ENCODE measurements at regions not wholly inside any gene's neighbourhood (a gene's known extent, or its start where the extent isn't known, plus 50 kb on each side); places are given as distances from the start of the nearest gene placed in this dataset.

- Histone ChIP-seq H3K23ac (ENCODE audit: insufficient read length) (no peak overlapping the region), H3K9me3 (ENCODE audit: insufficient read depth in 2 of 2, low read depth in 1 of 2, low read length in 1 of 2) (peaks cover 5 to 15% of the 10 kb centered on the region in 2 experiments; a peak in 2 of 4 replicates), H3K18ac (ENCODE audit: extremely low read depth, low read length) (no peak overlapping the region), H4K8ac (ENCODE audit: extremely low read depth, insufficient read depth, low read length) (no peak overlapping the region), H3K27me3 (replicated peaks in 1 of 4; ENCODE audit: control insufficient read depth in 3 of 4, extremely low read depth in 1 of 4, insufficient read depth in 3 of 4, low read length in 3 of 4) (no peaks in the 10 kb centered on the region), H4K91ac (replicated peaks; ENCODE audit: insufficient read length, low read length) (no peak overlapping the region), H3K79me1 (ENCODE audit: low read depth, low read length) (no peaks in the 10 kb centered on the region), H2BK12ac (ENCODE audit: low read depth, low read length) (no peak overlapping the region), H3K56ac (replicated peaks; ENCODE audit: insufficient read length, low read depth, low read length) (no peak overlapping the region), H3K14ac (ENCODE audit: insufficient read length) (no peak overlapping the region), H2AFZ (ENCODE audit: low read length) (no peak overlapping the region), H3K4ac (replicated peaks; ENCODE audit: insufficient read length, low read depth, low read length) (no peak overlapping the region), H4K5ac (ENCODE audit: insufficient read length, low read depth, low read length) (no peak overlapping the region), H3K4me1 (replicated peaks in 1 of 4; ENCODE audit: control insufficient read depth in 3 of 4, insufficient read depth in 4 of 4, low read length in 3 of 4) (no peaks in the 10 kb centered on the region), H3K4me3 (ENCODE audit: extremely low read depth in 1 of 4, insufficient read depth in 2 of 4, low read depth in 3 of 4, low read length in 4 of 4) (no peak overlapping the region), H3K4me2 (ENCODE audit: insufficient read depth in 1 of 2, low read depth in 2 of 2, low read length in 2 of 2) (no peak overlapping the region), H4K20me1 (replicated peaks in 1 of 2; ENCODE audit: control insufficient read depth in 1 of 2, insufficient read depth in 2 of 2, low read length in 2 of 2) (no peaks in the 10 kb centered on the region), H3K9ac (replicated peaks in 1 of 4; ENCODE audit: extremely low read depth in 1 of 4, low read depth in 3 of 4, low read length in 3 of 4) (no peak overlapping the region), H2BK20ac (ENCODE audit: low read length) (no peak overlapping the region), H2BK5ac (ENCODE audit: low read depth, low read length) (no peak overlapping the region), H3K23me2 (ENCODE audit: low read depth, low read length) (no peaks in the 10 kb centered on the region), H3K36me3 (ENCODE audit: control insufficient read depth in 2 of 4, insufficient read depth in 4 of 4, low read length in 3 of 4) (no peaks in the 10 kb centered on the region), H2AK5ac (ENCODE audit: low read depth, low read length) (no peak overlapping the region), H2BK15ac (ENCODE audit: low read length) (no peak overlapping the region), H2BK120ac (replicated peaks; ENCODE audit: low read depth, low read length) (no peak overlapping the region), H3K27ac (ENCODE audit: low read depth, low read length) (no peak overlapping the region), H3K79me2 (ENCODE audit: control insufficient read depth in 1 of 2, insufficient read depth in 2 of 2, low read length in 2 of 2) (no peaks in the 10 kb centered on the region)
- TF ChIP-seq HDAC2 (IDR thresholded peaks at IDR 0.05; ENCODE audit: borderline replicate concordance in 1 of 2, low read depth in 2 of 2, low read length in 2 of 2) (no peak), SIRT6 (IDR thresholded peaks at IDR 0.05; ENCODE audit: low read length) (no peak), USF2 (IDR thresholded peaks at IDR 0.05; ENCODE audit: low read length) (no peak), TEAD4 (IDR thresholded peaks at IDR 0.05; ENCODE audit: low read depth, low read length) (no peak), POU5F1 (IDR thresholded peaks at IDR 0.05; ENCODE audit: low read depth, low read length) (no peak), EZH2 (IDR thresholded peaks at IDR 0.05; ENCODE audit: low read depth, low read length, severe bottlenecking) (no peak), CREB1 (IDR thresholded peaks at IDR 0.05) (no peak), MAX (IDR thresholded peaks at IDR 0.05) (no peak)
- no peak for FAIRE-seq
- ChIA-PET POLR2A (ENCODE audit: partially characterized antibody) (no interaction called here), CTCF (ENCODE audit: partially characterized antibody) (interaction anchor here (1.0 kb wide), 1 partner anchor 9 kb away, joined by 3 read pairs; no protein-coding TSS in a partner anchor)
- WGBS, 2 experiments (ENCODE audit: extremely low coverage in 1 of 2, insufficient coverage in 1 of 2, insufficient read length in 1 of 2, insufficient replicate concordance in 2 of 2, low coverage in 1 of 2, low lambda C conversion rate in 2 of 2, missing lambda C conversion rate in 1 of 2): 92% methylated on average over 16 of the region's 19 CpGs; no CpG with 5 or more reads in 1 of the 2 experiments
- no peak for DNase-seq (ENCODE audit: low read depth in 1 of 2, low spot score in 2 of 2)
Observed at GRCh38 chr7:34309584-34309983, 348.4 kb upstream of the NPSR1 start.

Measured in H1 (cell line).